ENCODE measurements at regions not wholly inside any gene's neighbourhood (a gene's known extent, or its start where the extent isn't known, plus 50 kb on each side); places are given as distances from the start of the nearest gene placed in this dataset.

GRCh38 chr3:124142389-124142970, 150.6 kb upstream of the ROPN1 start:
- CTCF ChIA-PET = no interaction called here
- TF ChIP-seq SIN3A (IDR thresholded peaks at IDR 0.05; ENCODE audit: borderline replicate concordance, insufficient read depth, low read depth, low read length) = no peak
- no peak for TF ChIP-seq REST (IDR thresholded peaks at IDR 0.05; ENCODE audit: insufficient read depth in 1 of 2, low read depth in 2 of 2, low read length in 1 of 2)
- no peak for TF ChIP-seq TCF7L2 (IDR thresholded peaks at IDR 0.05; ENCODE audit: low read depth, low read length)
- no peak for TF ChIP-seq POLR2AphosphoS5 (IDR thresholded peaks at IDR 0.05; ENCODE audit: low read depth, low read length)
- no peak for TF ChIP-seq CTCF (IDR thresholded peaks at IDR 0.05)
- Histone ChIP-seq H3K27ac (ENCODE audit: low read length) (no peak overlapping the region), H3K9me3 (ENCODE audit: control insufficient read depth, insufficient read depth, low read depth, low read length) (no peaks in the 10 kb centered on the region), H3K4me3 (ENCODE audit: low read depth in 2 of 2, low read length in 2 of 2) (no peak overlapping the region), H3K36me3 (ENCODE audit: control insufficient read depth, insufficient read depth, low read length) (no peaks in the 10 kb centered on the region), H3K27me3 (ENCODE audit: control insufficient read depth, insufficient read depth, low read length) (peaks cover 29% of the 10 kb centered on the region), H3K4me1 (ENCODE audit: control insufficient read depth, insufficient read depth, low read length) (no peaks in the 10 kb centered on the region)
- intact Hi-C loops (cut with micrococcal nuclease; ENCODE audit: unreplicated experiment) = no loop called here
- ATAC-seq (no peak), DNase-seq (ENCODE audit: low read depth, low spot score) (no peak)
- in situ Hi-C loops (cut with HindIII; ENCODE audit: low pct_unique_long_range_greater_than_20kb, low sequenced_read_pairs) = loop anchor here (5.0 kb wide), 1 partner anchor 35 kb away; no protein-coding TSS in a partner anchor
- BruUV-seq (replicated peaks) = no TSS peak
- POLR2A ChIA-PET = no interaction called here

GRCh38 chr3:124143047-124143446, 151.1 kb upstream of the ROPN1 start:
- BruUV-seq (replicated peaks) = no TSS peak
- no peak for DNase-seq (ENCODE audit: low read depth, low spot score)
- H3K27me3 ChIP-seq (ENCODE audit: control insufficient read depth, insufficient read depth, low read length) = peaks cover 32% of the 10 kb centered on the region
- no peak overlapping the region for H3K4me3 ChIP-seq (ENCODE audit: low read depth in 2 of 2, low read length in 2 of 2)
- no peaks in the 10 kb centered on the region for H3K4me1 ChIP-seq (ENCODE audit: control insufficient read depth, insufficient read depth, low read length)
- no peaks in the 10 kb centered on the region for H3K36me3 ChIP-seq (ENCODE audit: control insufficient read depth, insufficient read depth, low read length)
- H3K27ac ChIP-seq (ENCODE audit: low read length) = no peak overlapping the region
- intact Hi-C loops (cut with micrococcal nuclease; ENCODE audit: unreplicated experiment) (no loop called here), in situ Hi-C loops (cut with HindIII; ENCODE audit: low pct_unique_long_range_greater_than_20kb, low sequenced_read_pairs) (loop anchor here (5.0 kb wide), 1 partner anchor 36 kb away; no protein-coding TSS in a partner anchor)
- H3K9me3 ChIP-seq (ENCODE audit: control insufficient read depth, insufficient read depth, low read depth, low read length) = no peaks in the 10 kb centered on the region
- ChIA-PET CTCF (no interaction called here), POLR2A (no interaction called here)
- ATAC-seq = no peak
- TF ChIP-seq POLR2AphosphoS5 (IDR thresholded peaks at IDR 0.05; ENCODE audit: low read depth, low read length) = no peak
- TF ChIP-seq REST (IDR thresholded peaks at IDR 0.05; ENCODE audit: insufficient read depth in 1 of 2, low read depth in 2 of 2, low read length in 1 of 2) = no peak
- TF ChIP-seq TCF7L2 (IDR thresholded peaks at IDR 0.05; ENCODE audit: low read depth, low read length) = no peak
- no peak for TF ChIP-seq SIN3A (IDR thresholded peaks at IDR 0.05; ENCODE audit: borderline replicate concordance, insufficient read depth, low read depth, low read length)
- TF ChIP-seq CTCF (IDR thresholded peaks at IDR 0.05) = no peak
